ENCODE measurements at regions not wholly inside any gene's neighbourhood (a gene's known extent, or its start where the extent isn't known, plus 50 kb on each side); places are given as distances from the start of the nearest gene placed in this dataset.

DNA sequence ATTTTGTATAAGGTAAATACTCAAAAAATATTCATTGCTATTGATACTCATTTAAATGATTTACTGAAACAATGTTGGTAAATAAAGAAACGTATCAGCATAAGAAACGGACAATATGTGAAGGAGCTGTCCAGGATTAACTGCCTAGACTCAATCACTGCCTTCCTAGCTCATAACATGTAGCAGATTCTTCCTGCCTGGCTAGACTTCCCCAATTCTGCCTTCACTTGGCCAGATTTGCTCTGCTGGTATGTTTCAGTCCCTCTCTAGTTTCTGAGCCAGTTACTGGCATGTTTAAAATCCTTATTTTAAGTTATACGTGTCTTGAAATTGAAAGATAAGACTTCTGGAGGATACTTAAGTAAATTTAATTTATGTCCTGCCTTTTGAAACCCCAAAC is 740.3 kb downstream of the CENPC start:
- no peaks in the 10 kb centered on the region for H4K20me1 ChIP-seq (ENCODE audit: insufficient read depth, low read length)
- H3K36me3 ChIP-seq (ENCODE audit: insufficient read depth, low read length): no peaks in the 10 kb centered on the region
- no peaks in the 10 kb centered on the region for H3K4me1 Mint-ChIP-seq (ENCODE audit: low read depth, unreplicated experiment)
- no peak overlapping the region for H3K9ac ChIP-seq (ENCODE audit: low read length)
- no peak for FAIRE-seq
- H3K27me3 ChIP-seq (ENCODE audit: insufficient read depth, low read length): no peaks in the 10 kb centered on the region
- peaks cover 3% of the 10 kb centered on the region for H3K9me3 Mint-ChIP-seq (ENCODE audit: unreplicated experiment)
- H3K36me3 Mint-ChIP-seq (ENCODE audit: low read depth, unreplicated experiment): no peaks in the 10 kb centered on the region
- H3K4me3 ChIP-seq (ENCODE audit: insufficient read depth, low read depth, low read length): no peak overlapping the region
- H3K27ac ChIP-seq (ENCODE audit: low read depth, low read length): no peak overlapping the region
- no peak overlapping the region for H2AFZ ChIP-seq (ENCODE audit: low read depth, low read length)
- no peak overlapping the region for H3K27ac Mint-ChIP-seq (ENCODE audit: unreplicated experiment)
- DNase-seq (ENCODE audit: low read depth): no peak
- no peaks in the 10 kb centered on the region for H3K27me3 Mint-ChIP-seq (ENCODE audit: low read depth, unreplicated experiment)
- no peaks in the 10 kb centered on the region for H3K79me2 ChIP-seq (ENCODE audit: insufficient read depth, low read length)
- no peak overlapping the region for H3K4me2 ChIP-seq (ENCODE audit: low read length)
- no peak overlapping the region for H3K4me3 Mint-ChIP-seq (ENCODE audit: unreplicated experiment)
- no peak for TF ChIP-seq EZH2 (IDR thresholded peaks at IDR 0.05; ENCODE audit: insufficient read depth, low read length)
- TF ChIP-seq, protein P1, sequence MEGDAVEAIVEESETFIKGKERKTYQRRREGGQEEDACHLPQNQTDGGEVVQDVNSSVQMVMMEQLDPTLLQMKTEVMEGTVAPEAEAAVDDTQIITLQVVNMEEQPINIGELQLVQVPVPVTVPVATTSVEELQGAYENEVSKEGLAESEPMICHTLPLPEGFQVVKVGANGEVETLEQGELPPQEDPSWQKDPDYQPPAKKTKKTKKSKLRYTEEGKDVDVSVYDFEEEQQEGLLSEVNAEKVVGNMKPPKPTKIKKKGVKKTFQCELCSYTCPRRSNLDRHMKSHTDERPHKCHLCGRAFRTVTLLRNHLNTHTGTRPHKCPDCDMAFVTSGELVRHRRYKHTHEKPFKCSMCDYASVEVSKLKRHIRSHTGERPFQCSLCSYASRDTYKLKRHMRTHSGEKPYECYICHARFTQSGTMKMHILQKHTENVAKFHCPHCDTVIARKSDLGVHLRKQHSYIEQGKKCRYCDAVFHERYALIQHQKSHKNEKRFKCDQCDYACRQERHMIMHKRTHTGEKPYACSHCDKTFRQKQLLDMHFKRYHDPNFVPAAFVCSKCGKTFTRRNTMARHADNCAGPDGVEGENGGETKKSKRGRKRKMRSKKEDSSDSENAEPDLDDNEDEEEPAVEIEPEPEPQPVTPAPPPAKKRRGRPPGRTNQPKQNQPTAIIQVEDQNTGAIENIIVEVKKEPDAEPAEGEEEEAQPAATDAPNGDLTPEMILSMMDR (IDR thresholded peaks at IDR 0.05; ENCODE audit: insufficient read depth, low read depth, low read length): no peak
- H3K4me1 ChIP-seq (ENCODE audit: insufficient read depth, low read length): no peaks in the 10 kb centered on the region
- no peaks in the 10 kb centered on the region for H3K9me3 ChIP-seq (ENCODE audit: insufficient read depth, low read depth, low read length)

DNA sequence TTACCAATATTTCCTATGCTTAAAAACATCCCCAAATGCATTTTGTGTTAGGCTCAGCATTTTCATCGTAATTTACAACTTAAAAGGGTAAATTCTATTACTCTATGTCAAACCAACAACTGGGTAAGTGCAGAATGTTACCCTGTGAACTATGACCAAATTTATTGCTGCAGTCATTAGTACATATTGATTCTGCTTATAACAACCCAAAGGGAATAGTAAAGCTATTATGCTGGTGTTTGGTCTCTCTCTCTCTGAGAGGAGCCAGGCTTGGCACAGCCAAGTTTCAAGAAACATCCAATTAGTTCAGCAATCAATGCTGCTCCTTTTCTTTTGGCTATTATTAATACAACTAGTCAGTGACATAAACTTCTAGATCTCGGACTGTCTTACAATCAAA is 747.7 kb downstream of the CENPC start:
- no peak overlapping the region for H3K4me3 ChIP-seq (ENCODE audit: insufficient read depth, low read depth, low read length)
- no peaks in the 10 kb centered on the region for H3K36me3 Mint-ChIP-seq (ENCODE audit: low read depth, unreplicated experiment)

DNA sequence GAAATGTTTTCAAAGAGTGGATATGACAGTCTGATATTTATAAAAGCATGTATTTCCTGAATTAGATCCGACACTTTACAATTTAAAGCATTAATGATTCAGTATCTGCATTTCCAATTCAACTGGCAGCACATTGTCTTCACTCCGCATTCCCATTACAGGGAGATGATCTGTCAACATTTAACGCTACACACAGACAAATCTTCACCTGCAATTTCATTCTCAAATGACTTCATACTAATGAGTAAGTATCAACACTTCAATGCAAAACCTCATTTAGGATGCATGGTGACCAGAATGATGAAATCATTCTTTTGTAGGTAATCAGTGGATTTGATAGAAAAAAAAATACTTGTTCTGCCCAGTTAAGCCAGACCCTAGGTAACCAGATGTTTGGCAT is 749.6 kb downstream of the CENPC start:
- H3K4me3 Mint-ChIP-seq (ENCODE audit: unreplicated experiment): no peak overlapping the region
- H3K4me1 Mint-ChIP-seq (ENCODE audit: low read depth, unreplicated experiment): no peaks in the 10 kb centered on the region
- Histone ChIP-seq H3K4me1 (ENCODE audit: insufficient read depth, low read length) (no peaks in the 10 kb centered on the region), H3K9me3 (ENCODE audit: insufficient read depth, low read depth, low read length) (no peaks in the 10 kb centered on the region), H3K36me3 (ENCODE audit: insufficient read depth, low read length) (no peaks in the 10 kb centered on the region), H3K79me2 (ENCODE audit: insufficient read depth, low read length) (no peaks in the 10 kb centered on the region), H3K27me3 (ENCODE audit: insufficient read depth, low read length) (no peaks in the 10 kb centered on the region), H2AFZ (ENCODE audit: low read depth, low read length) (no peak overlapping the region), H3K4me3 (ENCODE audit: insufficient read depth, low read depth, low read length) (no peak overlapping the region), H3K9ac (ENCODE audit: low read length) (no peak overlapping the region), H3K27ac (ENCODE audit: low read depth, low read length) (no peak overlapping the region), H3K4me2 (ENCODE audit: low read length) (no peak overlapping the region), H4K20me1 (ENCODE audit: insufficient read depth, low read length) (no peaks in the 10 kb centered on the region)
- no peaks in the 10 kb centered on the region for H3K27me3 Mint-ChIP-seq (ENCODE audit: low read depth, unreplicated experiment)
- no peak for TF ChIP-seq EZH2 (IDR thresholded peaks at IDR 0.05; ENCODE audit: insufficient read depth, low read length)
- TF ChIP-seq, protein P1 (IDR thresholded peaks at IDR 0.05; ENCODE audit: insufficient read depth, low read depth, low read length): no peak
- no peak overlapping the region for H3K27ac Mint-ChIP-seq (ENCODE audit: unreplicated experiment)
- no peak for FAIRE-seq
- no peaks in the 10 kb centered on the region for H3K9me3 Mint-ChIP-seq (ENCODE audit: unreplicated experiment)
- no peaks in the 10 kb centered on the region for H3K36me3 Mint-ChIP-seq (ENCODE audit: low read depth, unreplicated experiment)
- no peak for DNase-seq (ENCODE audit: low read depth)

More for the DNA sequence above, 747.7 kb downstream of the CENPC start:
- DNase-seq (ENCODE audit: low read depth) (no peak), FAIRE-seq (no peak)
- Histone ChIP-seq H4K20me1 (ENCODE audit: insufficient read depth, low read length) (no peaks in the 10 kb centered on the region), H3K36me3 (ENCODE audit: insufficient read depth, low read length) (no peaks in the 10 kb centered on the region), H3K4me2 (ENCODE audit: low read length) (no peak overlapping the region), H3K79me2 (ENCODE audit: insufficient read depth, low read length) (no peaks in the 10 kb centered on the region), H3K9ac (ENCODE audit: low read length) (no peak overlapping the region), H3K27me3 (ENCODE audit: insufficient read depth, low read length) (no peaks in the 10 kb centered on the region), H3K9me3 (ENCODE audit: insufficient read depth, low read depth, low read length) (no peaks in the 10 kb centered on the region), H3K27ac (ENCODE audit: low read depth, low read length) (no peak overlapping the region), H2AFZ (ENCODE audit: low read depth, low read length) (no peak overlapping the region), H3K4me1 (ENCODE audit: insufficient read depth, low read length) (no peaks in the 10 kb centered on the region)
- Mint-ChIP-seq H3K27ac (ENCODE audit: unreplicated experiment) (no peak overlapping the region), H3K9me3 (ENCODE audit: unreplicated experiment) (peaks cover 3% of the 10 kb centered on the region), H3K4me1 (ENCODE audit: low read depth, unreplicated experiment) (no peaks in the 10 kb centered on the region), H3K4me3 (ENCODE audit: unreplicated experiment) (no peak overlapping the region), H3K27me3 (ENCODE audit: low read depth, unreplicated experiment) (no peaks in the 10 kb centered on the region)
- TF ChIP-seq, protein P1 (IDR thresholded peaks at IDR 0.05; ENCODE audit: insufficient read depth, low read depth, low read length): no peak
- TF ChIP-seq EZH2 (IDR thresholded peaks at IDR 0.05; ENCODE audit: insufficient read depth, low read length): no peak

Measured in astrocyte (in vitro differentiated cells and primary cell).